ENCODE measurements at regions not wholly inside any gene's neighbourhood (a gene's known extent, or its start where the extent isn't known, plus 50 kb on each side); places are given as distances from the start of the nearest gene placed in this dataset.

DNA sequence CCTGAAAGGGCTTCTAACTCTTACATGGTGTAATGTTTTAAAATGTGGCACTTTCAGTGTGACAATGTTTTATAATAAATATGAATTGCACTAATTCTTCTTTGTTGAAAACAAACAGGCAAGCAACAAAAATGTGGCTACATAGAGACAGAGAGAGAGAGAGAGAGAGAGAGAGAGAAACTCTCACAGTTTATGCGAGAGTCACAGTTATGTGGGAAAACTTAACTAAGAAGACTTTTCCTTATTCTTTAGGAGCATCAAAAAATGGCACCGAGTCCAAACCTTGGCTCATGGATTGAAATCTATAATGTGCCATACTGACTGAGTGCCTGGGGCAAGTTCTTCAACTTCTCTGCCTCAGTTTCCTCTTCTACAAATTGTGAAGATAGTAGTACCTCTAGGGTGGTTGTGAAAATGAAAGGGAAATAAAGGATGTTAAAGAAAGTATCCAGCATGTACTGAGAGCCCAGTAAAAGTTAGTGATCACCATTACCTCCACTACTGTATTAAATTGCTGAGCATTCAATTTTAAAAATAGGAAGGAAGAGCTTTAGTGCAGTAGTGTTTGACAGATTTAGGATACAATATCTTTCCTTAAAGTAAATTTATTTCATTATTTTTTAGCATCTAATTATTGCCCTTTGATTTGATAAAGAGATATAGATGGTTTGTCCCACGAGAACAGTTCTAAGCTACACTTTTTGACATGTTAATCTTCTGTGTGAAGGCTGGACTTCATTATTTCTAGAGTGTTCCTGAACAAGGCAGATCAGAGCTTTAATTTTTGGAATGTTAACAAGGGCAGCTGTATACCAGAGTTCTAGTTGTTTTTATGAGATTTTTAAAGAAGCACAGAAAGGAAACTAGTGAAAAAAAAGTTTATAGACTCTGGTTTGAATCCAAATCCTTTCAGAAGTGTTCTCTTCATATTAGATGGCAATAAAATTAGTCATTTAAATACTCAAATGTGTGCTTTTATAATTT is 187.5 kb upstream of the ANK2 start:
- Histone ChIP-seq H2AFZ (ENCODE audit: control insufficient read depth, low read length) (no peak overlapping the region), H3K4me3 (ENCODE audit: control insufficient read depth in 2 of 3, extremely low read depth in 1 of 3, insufficient read depth in 2 of 3, low read depth in 1 of 3, low read length in 3 of 3) (no peak overlapping the region), H3K79me2 (ENCODE audit: control insufficient read depth, insufficient read depth, low read length) (no peaks in the 10 kb centered on the region), H3K9me1 (ENCODE audit: control insufficient read depth, extremely low read depth, insufficient read depth, low read length) (no peaks in the 10 kb centered on the region), H3K9me3 (ENCODE audit: control insufficient read depth, low read depth, low read length) (no peaks in the 10 kb centered on the region), H3K4me1 (ENCODE audit: control insufficient read depth, extremely low read depth, insufficient read depth, low read length) (peaks cover 16% of the 10 kb centered on the region), H4K20me1 (ENCODE audit: control insufficient read depth, extremely low read depth, insufficient read depth, low read length) (no peaks in the 10 kb centered on the region), H3K27me3 (ENCODE audit: control insufficient read depth, extremely low read depth, insufficient read depth, low read length) (no peaks in the 10 kb centered on the region), H3K27ac (ENCODE audit: control insufficient read depth, insufficient read depth, low read length) (no peak overlapping the region), H3K4me2 (ENCODE audit: control insufficient read depth, extremely low read depth, insufficient read depth, low read depth, low read length) (no peak overlapping the region), H3K9ac (ENCODE audit: control insufficient read depth, extremely low read depth, insufficient read depth, low read length) (no peak overlapping the region), H3K36me3 (ENCODE audit: control insufficient read depth in 2 of 2, extremely low read depth in 1 of 2, insufficient read depth in 2 of 2, low read length in 2 of 2) (no peaks in the 10 kb centered on the region)
- DNase-seq (ENCODE audit: low read depth, low spot score) (no peak), FAIRE-seq (no peak)
- dilution Hi-C loops (cut with MboI; ENCODE audit: extremely low pct_ligation_motif_present, low sequenced_read_pairs) = no loop called here
- TF ChIP-seq, protein P1, sequence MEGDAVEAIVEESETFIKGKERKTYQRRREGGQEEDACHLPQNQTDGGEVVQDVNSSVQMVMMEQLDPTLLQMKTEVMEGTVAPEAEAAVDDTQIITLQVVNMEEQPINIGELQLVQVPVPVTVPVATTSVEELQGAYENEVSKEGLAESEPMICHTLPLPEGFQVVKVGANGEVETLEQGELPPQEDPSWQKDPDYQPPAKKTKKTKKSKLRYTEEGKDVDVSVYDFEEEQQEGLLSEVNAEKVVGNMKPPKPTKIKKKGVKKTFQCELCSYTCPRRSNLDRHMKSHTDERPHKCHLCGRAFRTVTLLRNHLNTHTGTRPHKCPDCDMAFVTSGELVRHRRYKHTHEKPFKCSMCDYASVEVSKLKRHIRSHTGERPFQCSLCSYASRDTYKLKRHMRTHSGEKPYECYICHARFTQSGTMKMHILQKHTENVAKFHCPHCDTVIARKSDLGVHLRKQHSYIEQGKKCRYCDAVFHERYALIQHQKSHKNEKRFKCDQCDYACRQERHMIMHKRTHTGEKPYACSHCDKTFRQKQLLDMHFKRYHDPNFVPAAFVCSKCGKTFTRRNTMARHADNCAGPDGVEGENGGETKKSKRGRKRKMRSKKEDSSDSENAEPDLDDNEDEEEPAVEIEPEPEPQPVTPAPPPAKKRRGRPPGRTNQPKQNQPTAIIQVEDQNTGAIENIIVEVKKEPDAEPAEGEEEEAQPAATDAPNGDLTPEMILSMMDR (optimal IDR thresholded peaks at IDR 0.05 in 1 of 3, IDR thresholded peaks at IDR 0.05 in 1 of 3, conservative IDR thresholded peaks at IDR 0.05 in 1 of 3; ENCODE audit: extremely low read depth in 1 of 3, insufficient read depth in 2 of 3, low read length in 3 of 3) = no peak
- no peak for TF ChIP-seq EZH2 (IDR thresholded peaks at IDR 0.05; ENCODE audit: low read length)

GRCh38 chr4:112865443-112865842 is 184.0 kb upstream of the ANK2 start:
- dilution Hi-C loops (cut with MboI; ENCODE audit: extremely low pct_ligation_motif_present, low sequenced_read_pairs) = no loop called here
- Histone ChIP-seq H3K9me1 (ENCODE audit: control insufficient read depth, extremely low read depth, insufficient read depth, low read length) (no peaks in the 10 kb centered on the region), H3K9ac (ENCODE audit: control insufficient read depth, extremely low read depth, insufficient read depth, low read length) (no peak overlapping the region), H3K4me1 (ENCODE audit: control insufficient read depth, extremely low read depth, insufficient read depth, low read length) (peaks cover 3% of the 10 kb centered on the region), H3K27ac (ENCODE audit: control insufficient read depth, insufficient read depth, low read length) (no peak overlapping the region), H3K9me3 (ENCODE audit: control insufficient read depth, low read depth, low read length) (no peaks in the 10 kb centered on the region), H3K36me3 (ENCODE audit: control insufficient read depth in 2 of 2, extremely low read depth in 1 of 2, insufficient read depth in 2 of 2, low read length in 2 of 2) (no peaks in the 10 kb centered on the region), H3K4me2 (ENCODE audit: control insufficient read depth, extremely low read depth, insufficient read depth, low read depth, low read length) (no peak overlapping the region), H4K20me1 (ENCODE audit: control insufficient read depth, extremely low read depth, insufficient read depth, low read length) (no peaks in the 10 kb centered on the region), H3K27me3 (ENCODE audit: control insufficient read depth, extremely low read depth, insufficient read depth, low read length) (no peaks in the 10 kb centered on the region), H2AFZ (ENCODE audit: control insufficient read depth, low read length) (no peak overlapping the region), H3K79me2 (ENCODE audit: control insufficient read depth, insufficient read depth, low read length) (no peaks in the 10 kb centered on the region), H3K4me3 (ENCODE audit: control insufficient read depth in 2 of 3, extremely low read depth in 1 of 3, insufficient read depth in 2 of 3, low read depth in 1 of 3, low read length in 3 of 3) (no peak overlapping the region)
- DNase-seq (ENCODE audit: low read depth, low spot score) (no peak), FAIRE-seq (no peak)
- TF ChIP-seq, protein P1 (optimal IDR thresholded peaks at IDR 0.05 in 1 of 3, IDR thresholded peaks at IDR 0.05 in 1 of 3, conservative IDR thresholded peaks at IDR 0.05 in 1 of 3; ENCODE audit: extremely low read depth in 1 of 3, insufficient read depth in 2 of 3, low read length in 3 of 3) = no peak
- TF ChIP-seq EZH2 (IDR thresholded peaks at IDR 0.05; ENCODE audit: low read length) = no peak

Measured in keratinocyte (primary cell).